SU-DHL-6 (cell line): ENCODE measurements at regions not wholly inside any gene's neighbourhood (a gene's known extent, or its start where the extent isn't known, plus 50 kb on each side); places are given as distances from the start of the nearest gene placed in this dataset.

Experiments
- CTCF ChIP-seq: fragments of 200-600 bp; sonication (generic); IDR thresholded peaks from one replicate; pipeline ENCODE4 v1.5.1; 2017; ENCODE audit warnings: antibody characterized with exemption, mild to moderate bottlenecking, low read length, moderate library complexity; ENCODE audit not compliant: insufficient read depth, poor library complexity, severe bottlenecking
- EZH2phosphoT487 ChIP-seq: fragments of 200-600 bp; sonication (generic), shearing (Covaris generic); conservative IDR thresholded peaks from 2 replicates; pipeline ENCODE4 v1.6.1; 2018; ENCODE audit warnings: mild to moderate bottlenecking, antibody characterized with exemption, low read length, moderate library complexity, mixed read lengths

- TF ChIP-seq CTCF = no peak
- no peak for TF ChIP-seq EZH2phosphoT487
Measured at GRCh38 chr2:90077948-90078347, 1386.5 kb downstream of the RPIA start.
